ENCODE measurements at regions not wholly inside any gene's neighbourhood (a gene's known extent, or its start where the extent isn't known, plus 50 kb on each side); places are given as distances from the start of the nearest gene placed in this dataset.
A peak's percentile ranks its signal among the peaks of the same experiment; 100 is the strongest.

- Mint-ChIP-seq H3K4me1 (peaks cover 56% of the 10 kb centered on the region), H3K4me3 (no peak overlapping the region), H3K27ac (no peak overlapping the region), H3K36me3 (ENCODE audit: low read depth) (no peaks in the 10 kb centered on the region), H3K9me3 (no peaks in the 10 kb centered on the region), H3K27me3 (ENCODE audit: low read depth, poor library complexity) (peaks cover 18% of the 10 kb centered on the region)
- DNase-seq: no peak
- TF ChIP-seq CTCF (IDR thresholded peaks at IDR 0.05): no peak
These were observed 99.3 kb upstream of the PMEPA1 start for GRCh38 chr20:57809149-57809548.

DNA sequence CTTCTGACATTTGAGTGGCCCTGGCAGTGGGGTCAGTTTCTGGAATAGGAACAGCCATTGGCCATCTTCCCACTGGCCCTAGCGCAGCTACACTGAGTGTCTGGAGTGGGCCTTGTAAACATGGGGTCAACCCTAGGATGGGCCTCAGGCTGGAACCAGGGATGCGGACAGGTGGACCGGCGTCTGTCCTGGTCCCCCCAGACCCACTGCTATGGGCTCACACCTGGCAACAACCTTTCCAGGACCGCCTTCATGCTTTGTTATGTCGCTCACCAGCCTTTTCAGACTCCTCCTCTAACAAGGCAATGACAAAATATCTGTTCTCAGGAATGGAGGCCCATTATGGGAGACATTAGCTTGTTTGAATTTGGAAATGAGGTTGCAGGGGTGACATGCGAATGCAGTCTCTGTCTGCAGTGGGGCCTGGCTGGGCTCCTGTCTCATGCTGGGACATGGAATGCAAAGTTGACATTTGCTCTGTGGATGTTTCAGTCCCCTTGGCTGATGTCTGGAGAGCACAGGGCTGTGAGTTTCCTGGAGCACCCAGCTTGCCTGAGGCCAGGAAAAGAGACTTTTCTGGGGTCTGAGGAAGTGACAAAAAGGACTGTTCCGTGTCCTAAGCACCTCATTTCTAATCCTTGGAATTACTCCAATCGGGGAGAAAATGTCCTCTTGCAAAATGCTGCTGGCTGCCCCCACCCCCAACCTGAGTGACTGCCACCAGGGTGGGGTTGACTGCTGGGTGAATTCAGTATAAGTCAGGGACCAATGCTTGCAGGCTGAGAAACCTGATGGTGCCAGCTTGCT lies 98.7 kb upstream of the PMEPA1 start:
- no peaks in the 10 kb centered on the region for H3K36me3 Mint-ChIP-seq (ENCODE audit: low read depth)
- no peak for TF ChIP-seq CTCF (IDR thresholded peaks at IDR 0.05)
- no peak overlapping the region for H3K27ac Mint-ChIP-seq
- H3K9me3 Mint-ChIP-seq: no peaks in the 10 kb centered on the region
- DNase-seq: no peak
- H3K4me1 Mint-ChIP-seq: peaks cover 56% of the 10 kb centered on the region
- no peak overlapping the region for H3K4me3 Mint-ChIP-seq
- H3K27me3 Mint-ChIP-seq (ENCODE audit: low read depth, poor library complexity): peaks cover 22% of the 10 kb centered on the region

GRCh38 chr20:57807401-57808263 lies 97.8 kb upstream of the PMEPA1 start:
- H3K27me3 Mint-ChIP-seq (ENCODE audit: low read depth, poor library complexity): peaks cover 22% of the 10 kb centered on the region
- H3K4me1 Mint-ChIP-seq: peaks cover 54% of the 10 kb centered on the region
- H3K4me3 Mint-ChIP-seq: no peak overlapping the region
- TF ChIP-seq CTCF (IDR thresholded peaks at IDR 0.05): no peak
- no peaks in the 10 kb centered on the region for H3K9me3 Mint-ChIP-seq
- peak overlapping the region; percentile 42 for H3K27ac Mint-ChIP-seq
- no peak for DNase-seq
- H3K36me3 Mint-ChIP-seq (ENCODE audit: low read depth): no peaks in the 10 kb centered on the region

DNA sequence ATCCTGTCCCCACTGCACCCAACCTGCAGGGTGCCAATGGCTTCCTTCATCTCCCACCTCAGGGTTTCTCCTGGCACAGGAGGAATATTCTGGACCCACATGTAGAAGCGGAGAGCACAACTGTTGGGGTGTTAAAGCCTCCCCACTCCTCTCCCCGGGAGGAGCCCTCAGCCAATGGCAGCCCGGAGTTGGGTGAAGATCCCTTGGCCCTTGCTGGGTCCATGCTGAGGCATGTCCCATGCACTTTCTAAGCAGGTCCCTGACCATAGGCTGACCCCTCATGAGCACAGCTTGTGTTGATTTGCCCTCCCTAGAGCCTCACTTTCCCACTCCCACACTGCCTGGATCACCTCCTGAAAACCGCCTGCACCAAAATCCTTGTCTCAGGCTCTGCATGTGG lies 97.2 kb upstream of the PMEPA1 start:
- Mint-ChIP-seq H3K27ac (peak overlapping the region; percentile 42), H3K4me1 (peaks cover 55% of the 10 kb centered on the region), H3K4me3 (no peak overlapping the region), H3K9me3 (no peaks in the 10 kb centered on the region), H3K27me3 (ENCODE audit: low read depth, poor library complexity) (peaks cover 22% of the 10 kb centered on the region), H3K36me3 (ENCODE audit: low read depth) (no peaks in the 10 kb centered on the region)
- no peak for DNase-seq
- TF ChIP-seq CTCF (IDR thresholded peaks at IDR 0.05): no peak

DNA sequence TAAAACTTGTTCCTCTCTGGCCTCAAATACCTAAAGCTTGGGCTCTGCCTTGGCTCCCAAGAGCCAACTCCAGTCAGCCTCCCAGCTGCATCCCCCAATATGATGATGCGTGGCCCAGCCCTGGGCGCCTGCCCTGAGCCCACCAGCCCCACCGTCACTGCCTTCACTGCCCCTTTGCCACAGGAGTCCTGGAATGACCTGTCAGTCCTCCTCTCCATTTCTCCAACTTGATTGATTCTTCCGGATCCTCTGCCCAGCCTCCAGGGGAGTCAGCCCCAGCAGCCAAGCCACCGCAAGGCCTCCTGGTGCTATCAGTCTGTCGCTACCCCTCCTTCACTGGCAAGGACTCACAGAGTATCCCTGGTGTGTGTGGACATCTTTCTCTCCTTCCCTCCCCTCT lies 96.7 kb upstream of the PMEPA1 start:
- no peak overlapping the region for H3K27ac Mint-ChIP-seq
- peaks cover 54% of the 10 kb centered on the region for H3K4me1 Mint-ChIP-seq
- H3K4me3 Mint-ChIP-seq: no peak overlapping the region
- DNase-seq: no peak
- H3K36me3 Mint-ChIP-seq (ENCODE audit: low read depth): no peaks in the 10 kb centered on the region
- no peak for TF ChIP-seq CTCF (IDR thresholded peaks at IDR 0.05)
- H3K27me3 Mint-ChIP-seq (ENCODE audit: low read depth, poor library complexity): peaks cover 22% of the 10 kb centered on the region
- no peaks in the 10 kb centered on the region for H3K9me3 Mint-ChIP-seq
